GM10266 (cell line): ENCODE measurements at regions not wholly inside any gene's neighbourhood (a gene's known extent, or its start where the extent isn't known, plus 50 kb on each side); places are given as distances from the start of the nearest gene placed in this dataset.

ENCODE experiments used
- DNase-seq: peaks from one replicate; pipeline ENCODE4 v3.0.0; 2012; ENCODE audit errors: extremely low spot score
- CTCF ChIP-seq: IDR thresholded peaks from 2 replicates; pipeline ENCODE4 v1.5.1; 2012; ENCODE audit warnings: mild to moderate bottlenecking, low read depth; ENCODE audit not compliant: control insufficient read depth, insufficient read depth; ENCODE audit errors: missing control alignments

- TF ChIP-seq CTCF = no peak
Observed at GRCh38 chr12:4984971-4985370, 58.7 kb upstream of the KCNA5 start.

GRCh38 chr12:4985820-4986219, 57.9 kb upstream of the KCNA5 start:
- DNase-seq = no peak
- no peak for TF ChIP-seq CTCF

More at GRCh38 chr12:4984971-4985370, 58.7 kb upstream of the KCNA5 start:
- DNase-seq = no peak

- no peak for TF ChIP-seq CTCF
- no peak for DNase-seq
Observed at GRCh38 chr12:4987076-4988046, 56.3 kb upstream of the KCNA5 start.

GRCh38 chr12:4991373-4991772, 52.3 kb upstream of the KCNA5 start:
- TF ChIP-seq CTCF = no peak
- DNase-seq = no peak

GRCh38 chr12:4991801-4992200, 51.9 kb upstream of the KCNA5 start:
- no peak for TF ChIP-seq CTCF
- DNase-seq = no peak

- DNase-seq = no peak
- no peak for TF ChIP-seq CTCF
Observed at GRCh38 chr12:4992871-4993270, 50.8 kb upstream of the KCNA5 start.
